ENCODE measurements at regions not wholly inside any gene's neighbourhood (a gene's known extent, or its start where the extent isn't known, plus 50 kb on each side); places are given as distances from the start of the nearest gene placed in this dataset.
"Not testable (repeated sequence)": the region's sequence is repeated elsewhere in the genome, so short reads cannot be mapped to it uniquely, and the experiment has no call there.

DNA sequence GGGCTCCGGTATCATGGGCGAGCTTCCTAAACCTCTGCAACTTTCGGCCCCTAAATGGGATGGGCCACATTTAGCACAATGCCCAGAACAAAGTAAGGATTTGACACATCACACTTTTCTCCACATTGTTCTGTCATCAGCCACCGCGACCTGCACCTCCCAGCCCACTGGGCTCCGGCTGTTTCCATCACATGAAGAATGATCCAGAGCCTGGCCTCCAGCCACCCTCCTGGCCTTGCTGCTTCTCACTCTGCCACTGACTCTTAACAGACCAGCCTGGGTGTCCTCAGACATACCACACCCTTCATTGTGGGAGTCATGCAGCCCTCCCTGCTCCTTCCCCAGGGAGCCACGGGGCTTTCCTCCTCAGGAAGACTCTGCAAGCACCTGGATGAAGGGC lies 113.7 kb downstream of the IGLL1 start:
- ATAC-seq, result no peak
- POLR2A ChIA-PET, result no interaction called here

GRCh38 chr22:23464796-23465195 lies 115.3 kb downstream of the IGLL1 start:
- H3K27me3 ChIP-seq (ENCODE audit: control insufficient read depth, insufficient read depth, low read length); BruUV-seq (replicated peaks); H3K9me3 ChIP-seq (ENCODE audit: control insufficient read depth, insufficient read depth, low read depth, low read length); H3K36me3 ChIP-seq (ENCODE audit: control insufficient read depth, insufficient read depth, low read length); ATAC-seq; H3K27ac ChIP-seq (ENCODE audit: low read length); H3K4me3 ChIP-seq (ENCODE audit: low read depth in 2 of 2, low read length in 2 of 2); POLR2A ChIA-PET; DNase-seq (ENCODE audit: low read depth, low spot score); CTCF ChIA-PET; intact Hi-C loops (cut with micrococcal nuclease; ENCODE audit: unreplicated experiment); H3K4me1 ChIP-seq (ENCODE audit: control insufficient read depth, insufficient read depth, low read length); in situ Hi-C loops (cut with HindIII; ENCODE audit: low pct_unique_long_range_greater_than_20kb, low sequenced_read_pairs): not testable (repeated sequence)

More for the DNA sequence above, 113.7 kb downstream of the IGLL1 start:
- no peak overlapping the region for H3K27ac ChIP-seq (ENCODE audit: low read length)
- in situ Hi-C loops (cut with HindIII; ENCODE audit: low pct_unique_long_range_greater_than_20kb, low sequenced_read_pairs) (no loop called here), intact Hi-C loops (cut with micrococcal nuclease; ENCODE audit: unreplicated experiment) (no loop called here)
- H3K4me1 ChIP-seq (ENCODE audit: control insufficient read depth, insufficient read depth, low read length), result no peaks in the 10 kb centered on the region
- no peaks in the 10 kb centered on the region for H3K9me3 ChIP-seq (ENCODE audit: control insufficient read depth, insufficient read depth, low read depth, low read length)
- BruUV-seq (replicated peaks), result no TSS peak
- H3K4me3 ChIP-seq (ENCODE audit: low read depth in 2 of 2, low read length in 2 of 2), result no peak overlapping the region
- DNase-seq (ENCODE audit: low read depth, low spot score), result no peak
- no peaks in the 10 kb centered on the region for H3K36me3 ChIP-seq (ENCODE audit: control insufficient read depth, insufficient read depth, low read length)
- CTCF ChIA-PET, result no interaction called here
- H3K27me3 ChIP-seq (ENCODE audit: control insufficient read depth, insufficient read depth, low read length), result no peaks in the 10 kb centered on the region
- TF ChIP-seq SIN3A (IDR thresholded peaks at IDR 0.05; ENCODE audit: borderline replicate concordance, insufficient read depth, low read depth, low read length) (no peak), REST (IDR thresholded peaks at IDR 0.05; ENCODE audit: insufficient read depth in 1 of 2, low read depth in 2 of 2, low read length in 1 of 2) (no peak), POLR2AphosphoS5 (IDR thresholded peaks at IDR 0.05; ENCODE audit: low read depth, low read length) (no peak), TCF7L2 (IDR thresholded peaks at IDR 0.05; ENCODE audit: low read depth, low read length) (no peak)
- TF ChIP-seq, protein P1, sequence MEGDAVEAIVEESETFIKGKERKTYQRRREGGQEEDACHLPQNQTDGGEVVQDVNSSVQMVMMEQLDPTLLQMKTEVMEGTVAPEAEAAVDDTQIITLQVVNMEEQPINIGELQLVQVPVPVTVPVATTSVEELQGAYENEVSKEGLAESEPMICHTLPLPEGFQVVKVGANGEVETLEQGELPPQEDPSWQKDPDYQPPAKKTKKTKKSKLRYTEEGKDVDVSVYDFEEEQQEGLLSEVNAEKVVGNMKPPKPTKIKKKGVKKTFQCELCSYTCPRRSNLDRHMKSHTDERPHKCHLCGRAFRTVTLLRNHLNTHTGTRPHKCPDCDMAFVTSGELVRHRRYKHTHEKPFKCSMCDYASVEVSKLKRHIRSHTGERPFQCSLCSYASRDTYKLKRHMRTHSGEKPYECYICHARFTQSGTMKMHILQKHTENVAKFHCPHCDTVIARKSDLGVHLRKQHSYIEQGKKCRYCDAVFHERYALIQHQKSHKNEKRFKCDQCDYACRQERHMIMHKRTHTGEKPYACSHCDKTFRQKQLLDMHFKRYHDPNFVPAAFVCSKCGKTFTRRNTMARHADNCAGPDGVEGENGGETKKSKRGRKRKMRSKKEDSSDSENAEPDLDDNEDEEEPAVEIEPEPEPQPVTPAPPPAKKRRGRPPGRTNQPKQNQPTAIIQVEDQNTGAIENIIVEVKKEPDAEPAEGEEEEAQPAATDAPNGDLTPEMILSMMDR (IDR thresholded peaks at IDR 0.05), result no peak

GRCh38 chr22:23460517-23461031 lies 119.5 kb downstream of the IGLL1 start:
- CTCF ChIA-PET; in situ Hi-C loops (cut with HindIII; ENCODE audit: low pct_unique_long_range_greater_than_20kb, low sequenced_read_pairs); H3K36me3 ChIP-seq (ENCODE audit: control insufficient read depth, insufficient read depth, low read length); POLR2A ChIA-PET; intact Hi-C loops (cut with micrococcal nuclease; ENCODE audit: unreplicated experiment); BruUV-seq (replicated peaks); ATAC-seq; H3K27me3 ChIP-seq (ENCODE audit: control insufficient read depth, insufficient read depth, low read length); H3K4me1 ChIP-seq (ENCODE audit: control insufficient read depth, insufficient read depth, low read length); H3K9me3 ChIP-seq (ENCODE audit: control insufficient read depth, insufficient read depth, low read depth, low read length); H3K27ac ChIP-seq (ENCODE audit: low read length); H3K4me3 ChIP-seq (ENCODE audit: low read depth in 2 of 2, low read length in 2 of 2); DNase-seq (ENCODE audit: low read depth, low spot score): not testable (repeated sequence)

GRCh38 chr22:23459645-23460516 lies 120.2 kb downstream of the IGLL1 start:
- H3K27me3 ChIP-seq (ENCODE audit: control insufficient read depth, insufficient read depth, low read length); H3K4me1 ChIP-seq (ENCODE audit: control insufficient read depth, insufficient read depth, low read length); POLR2A ChIA-PET; ATAC-seq; CTCF ChIA-PET; H3K27ac ChIP-seq (ENCODE audit: low read length); in situ Hi-C loops (cut with HindIII; ENCODE audit: low pct_unique_long_range_greater_than_20kb, low sequenced_read_pairs); H3K9me3 ChIP-seq (ENCODE audit: control insufficient read depth, insufficient read depth, low read depth, low read length); H3K4me3 ChIP-seq (ENCODE audit: low read depth in 2 of 2, low read length in 2 of 2); intact Hi-C loops (cut with micrococcal nuclease; ENCODE audit: unreplicated experiment); BruUV-seq (replicated peaks); H3K36me3 ChIP-seq (ENCODE audit: control insufficient read depth, insufficient read depth, low read length); DNase-seq (ENCODE audit: low read depth, low spot score): not testable (repeated sequence)
